RWPE2 (cell line): ENCODE measurements at regions not wholly inside any gene's neighbourhood (a gene's known extent, or its start where the extent isn't known, plus 50 kb on each side); places are given as distances from the start of the nearest gene placed in this dataset.

Source experiments
- ATAC-seq: fragments of 200-7000 bp; cut with Tn5 transposase; 3 replicates; pipeline ENCODE4 v1.9.1; 2021; ENCODE audit warnings: low read depth
- DNase-seq: peaks from one replicate; pipeline ENCODE4 v3.0.0-alpha.2; 2020; ENCODE audit warnings: low spot score
- H3K27ac ChIP-seq: fragments of 450-650 bp; 2 replicates; pipeline ENCODE4 v1.5.1; 2017; ENCODE audit warnings: mild to moderate bottlenecking; ENCODE audit not compliant: poor library complexity, severe bottlenecking
- H3K27me3 ChIP-seq: fragments of 250-450 bp; sonication (Bioruptor Pico); 2 replicates; pipeline ENCODE4 v1.5.1; 2021; ENCODE audit warnings: mild to moderate bottlenecking, moderate library complexity; ENCODE audit not compliant: insufficient read depth, poor library complexity, severe bottlenecking
- H3K36me3 ChIP-seq: fragments of 250-450 bp; sonication (Bioruptor Pico); 2 replicates; pipeline ENCODE4 v1.5.1; 2020; ENCODE audit warnings: low read depth, mild to moderate bottlenecking, moderate library complexity
- H3K4me1 ChIP-seq: fragments of 250-450 bp; sonication (Bioruptor Pico); 2 replicates; pipeline ENCODE4 v1.5.1; 2021; ENCODE audit warnings: mild to moderate bottlenecking, moderate library complexity; ENCODE audit not compliant: insufficient read depth, poor library complexity, severe bottlenecking
- H3K4me3 ChIP-seq: fragments of 250-450 bp; sonication (Bioruptor Pico); 2 replicates; pipeline ENCODE4 v1.5.1; 2021; ENCODE audit warnings: mild to moderate bottlenecking, moderate library complexity; ENCODE audit not compliant: severe bottlenecking
- H3K9me3 ChIP-seq: fragments of 250-450 bp; sonication (Bioruptor Pico); 2 replicates; pipeline ENCODE4 v1.5.1; 2021; ENCODE audit warnings: mild to moderate bottlenecking, moderate library complexity; ENCODE audit not compliant: severe bottlenecking
- TF ChIP-seq, protein P1 (sequence below): fragments of 450-650 bp; IDR thresholded peaks from one replicate; pipeline ENCODE4 v1.5.1; 2017; ENCODE audit warnings: mild to moderate bottlenecking, moderate library complexity; ENCODE audit not compliant: poor library complexity, severe bottlenecking

DNA sequence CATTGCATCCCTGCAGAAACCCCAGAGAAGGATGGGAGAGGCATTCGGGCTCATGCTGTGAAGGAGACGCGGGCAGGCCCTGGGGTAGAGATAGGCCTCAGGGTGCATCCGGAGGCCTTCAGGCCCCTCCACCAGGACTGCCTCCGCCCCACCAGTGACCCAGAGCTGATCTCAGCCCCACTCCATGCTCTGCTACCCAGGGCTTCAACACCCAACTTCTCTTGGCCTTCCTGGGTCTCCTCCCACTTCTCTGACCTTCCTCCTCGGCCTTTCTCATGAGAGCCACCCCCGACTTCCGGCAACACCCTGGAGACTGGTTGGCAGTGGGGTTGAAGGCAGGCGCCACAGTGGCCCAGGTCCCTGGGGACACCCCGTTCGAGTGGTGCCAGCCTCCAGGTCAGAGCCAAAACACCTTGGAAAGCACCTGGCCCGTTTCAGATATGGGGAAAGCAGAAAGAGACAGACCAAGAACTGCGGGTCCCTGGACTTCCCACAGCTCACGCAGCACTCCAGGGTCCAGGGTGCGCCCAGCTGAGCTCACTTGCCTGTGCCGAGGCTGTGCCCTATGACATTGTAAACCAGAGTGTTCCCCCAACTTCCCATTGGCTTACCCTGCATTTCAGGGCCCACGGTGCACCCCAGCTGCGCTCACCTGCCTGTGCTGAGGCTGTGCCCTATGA, 65.1 kb upstream of the OLFM1 start:
- TF ChIP-seq, protein P1, sequence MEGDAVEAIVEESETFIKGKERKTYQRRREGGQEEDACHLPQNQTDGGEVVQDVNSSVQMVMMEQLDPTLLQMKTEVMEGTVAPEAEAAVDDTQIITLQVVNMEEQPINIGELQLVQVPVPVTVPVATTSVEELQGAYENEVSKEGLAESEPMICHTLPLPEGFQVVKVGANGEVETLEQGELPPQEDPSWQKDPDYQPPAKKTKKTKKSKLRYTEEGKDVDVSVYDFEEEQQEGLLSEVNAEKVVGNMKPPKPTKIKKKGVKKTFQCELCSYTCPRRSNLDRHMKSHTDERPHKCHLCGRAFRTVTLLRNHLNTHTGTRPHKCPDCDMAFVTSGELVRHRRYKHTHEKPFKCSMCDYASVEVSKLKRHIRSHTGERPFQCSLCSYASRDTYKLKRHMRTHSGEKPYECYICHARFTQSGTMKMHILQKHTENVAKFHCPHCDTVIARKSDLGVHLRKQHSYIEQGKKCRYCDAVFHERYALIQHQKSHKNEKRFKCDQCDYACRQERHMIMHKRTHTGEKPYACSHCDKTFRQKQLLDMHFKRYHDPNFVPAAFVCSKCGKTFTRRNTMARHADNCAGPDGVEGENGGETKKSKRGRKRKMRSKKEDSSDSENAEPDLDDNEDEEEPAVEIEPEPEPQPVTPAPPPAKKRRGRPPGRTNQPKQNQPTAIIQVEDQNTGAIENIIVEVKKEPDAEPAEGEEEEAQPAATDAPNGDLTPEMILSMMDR: no peak

DNA sequence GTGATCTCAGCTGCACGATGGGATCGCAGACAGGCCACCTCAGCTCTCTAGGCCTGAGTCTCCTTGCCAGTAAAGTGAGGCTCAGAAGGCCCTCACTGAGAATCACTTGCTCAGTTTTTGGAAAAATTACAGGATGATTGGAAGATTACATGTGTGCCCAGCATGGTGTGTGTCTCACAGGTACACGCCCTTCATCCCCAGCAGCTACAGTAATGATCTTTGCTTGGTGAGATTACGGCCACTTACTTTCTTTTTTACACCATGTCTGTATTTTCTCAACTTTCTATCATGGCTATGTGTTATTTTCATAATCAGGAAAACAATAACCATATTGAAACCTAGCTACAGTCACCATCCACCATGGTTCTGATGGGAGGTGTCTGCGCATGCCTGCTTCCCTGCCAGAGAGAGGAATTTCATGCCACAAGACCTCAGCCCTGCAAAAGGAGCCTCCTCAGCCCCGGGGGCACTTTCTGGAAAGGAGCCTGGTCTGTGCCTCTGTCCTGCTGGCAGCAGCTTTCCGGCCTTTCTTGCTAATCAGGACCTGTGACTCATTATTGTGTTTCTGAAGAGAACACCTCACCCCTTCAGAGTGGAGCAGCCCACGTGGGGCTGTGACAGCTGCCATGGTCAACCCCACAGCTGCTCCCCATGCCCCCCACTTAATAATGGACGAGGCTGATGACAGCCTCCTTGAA, 64.2 kb upstream of the OLFM1 start:
- no peaks in the 10 kb centered on the region for H3K36me3 ChIP-seq
- no peak overlapping the region for H3K27ac ChIP-seq
- peak; percentile 94 for ATAC-seq
- no peak overlapping the region for H3K4me3 ChIP-seq
- H3K9me3 ChIP-seq: peaks cover 1% of the 10 kb centered on the region
- peak; percentile 87 for DNase-seq
- H3K4me1 ChIP-seq: peaks cover 3% of the 10 kb centered on the region
- TF ChIP-seq, protein P1: no peak
- no peaks in the 10 kb centered on the region for H3K27me3 ChIP-seq

More for the DNA sequence above, 65.1 kb upstream of the OLFM1 start:
- ATAC-seq (no peak), DNase-seq (no peak)
- Histone ChIP-seq H3K27ac (no peak overlapping the region), H3K4me1 (peaks cover 3% of the 10 kb centered on the region), H3K36me3 (no peaks in the 10 kb centered on the region), H3K27me3 (no peaks in the 10 kb centered on the region), H3K9me3 (peaks cover 1% of the 10 kb centered on the region), H3K4me3 (no peak overlapping the region)

DNA sequence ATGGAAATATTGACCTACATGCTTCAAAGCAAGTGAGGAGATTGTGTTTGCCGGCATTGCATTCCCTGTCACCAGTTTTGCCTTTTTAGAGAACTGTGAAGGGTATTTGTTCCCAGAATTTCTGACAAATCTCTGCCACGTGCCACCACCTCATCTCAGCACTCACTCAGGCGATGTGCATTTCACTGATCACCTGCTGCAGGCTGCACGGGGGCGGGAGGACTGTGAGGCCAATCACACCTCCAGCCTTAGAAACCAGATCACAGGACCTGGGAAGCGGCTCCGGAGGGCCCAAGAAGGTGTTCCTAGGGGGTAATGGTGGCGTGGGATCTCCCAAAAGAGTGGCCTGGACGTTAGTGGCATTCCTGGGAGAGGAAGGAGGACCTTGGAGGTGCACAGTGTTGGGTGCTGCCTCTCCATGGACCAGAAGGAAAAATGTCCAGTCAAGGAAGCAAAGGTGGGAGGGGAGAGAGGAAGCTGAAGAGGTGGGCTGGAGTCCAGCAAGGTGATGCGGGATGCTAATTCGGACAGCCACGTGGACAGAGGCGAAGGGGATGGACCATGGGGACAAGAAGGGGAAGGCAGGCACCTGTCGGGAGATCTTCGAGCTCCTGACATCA, 63.6 kb upstream of the OLFM1 start:
- DNase-seq (no peak), ATAC-seq (no peak)
- no peak overlapping the region for H3K27ac ChIP-seq
- no peaks in the 10 kb centered on the region for H3K27me3 ChIP-seq
- peaks cover 1% of the 10 kb centered on the region for H3K9me3 ChIP-seq
- H3K36me3 ChIP-seq: no peaks in the 10 kb centered on the region
- TF ChIP-seq, protein P1: no peak
- peaks cover 3% of the 10 kb centered on the region for H3K4me1 ChIP-seq
- no peak overlapping the region for H3K4me3 ChIP-seq

DNA sequence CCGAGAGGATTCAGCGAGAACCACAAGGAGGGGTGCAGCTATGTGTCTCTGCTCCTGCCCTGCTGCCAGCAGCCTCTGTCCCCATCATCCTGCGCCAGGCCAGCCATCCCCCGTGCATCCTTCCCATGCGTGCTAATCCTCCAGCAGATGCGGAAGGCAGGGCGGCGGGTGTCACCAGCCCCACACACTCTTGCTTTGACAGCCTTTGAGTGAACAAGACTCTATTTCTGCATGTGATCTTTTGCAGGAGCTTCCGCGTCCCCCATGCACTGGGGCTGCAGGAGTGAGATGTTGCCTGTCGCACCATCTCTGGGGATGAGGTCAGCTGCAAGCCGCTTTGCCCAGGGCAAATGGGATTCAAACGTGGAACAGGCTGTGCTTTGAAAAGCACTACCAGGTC, 58.0 kb upstream of the OLFM1 start:
- DNase-seq (peak; percentile 50), ATAC-seq (no peak)
- TF ChIP-seq, protein P1: no peak
- Histone ChIP-seq H3K27me3 (peaks cover 10% of the 10 kb centered on the region), H3K27ac (no peak overlapping the region), H3K36me3 (no peaks in the 10 kb centered on the region), H3K4me3 (no peak overlapping the region), H3K4me1 (no peaks in the 10 kb centered on the region), H3K9me3 (peaks cover 1% of the 10 kb centered on the region)
